ENCODE measurements at regions not wholly inside any gene's neighbourhood (a gene's known extent, or its start where the extent isn't known, plus 50 kb on each side); places are given as distances from the start of the nearest gene placed in this dataset.

DNA sequence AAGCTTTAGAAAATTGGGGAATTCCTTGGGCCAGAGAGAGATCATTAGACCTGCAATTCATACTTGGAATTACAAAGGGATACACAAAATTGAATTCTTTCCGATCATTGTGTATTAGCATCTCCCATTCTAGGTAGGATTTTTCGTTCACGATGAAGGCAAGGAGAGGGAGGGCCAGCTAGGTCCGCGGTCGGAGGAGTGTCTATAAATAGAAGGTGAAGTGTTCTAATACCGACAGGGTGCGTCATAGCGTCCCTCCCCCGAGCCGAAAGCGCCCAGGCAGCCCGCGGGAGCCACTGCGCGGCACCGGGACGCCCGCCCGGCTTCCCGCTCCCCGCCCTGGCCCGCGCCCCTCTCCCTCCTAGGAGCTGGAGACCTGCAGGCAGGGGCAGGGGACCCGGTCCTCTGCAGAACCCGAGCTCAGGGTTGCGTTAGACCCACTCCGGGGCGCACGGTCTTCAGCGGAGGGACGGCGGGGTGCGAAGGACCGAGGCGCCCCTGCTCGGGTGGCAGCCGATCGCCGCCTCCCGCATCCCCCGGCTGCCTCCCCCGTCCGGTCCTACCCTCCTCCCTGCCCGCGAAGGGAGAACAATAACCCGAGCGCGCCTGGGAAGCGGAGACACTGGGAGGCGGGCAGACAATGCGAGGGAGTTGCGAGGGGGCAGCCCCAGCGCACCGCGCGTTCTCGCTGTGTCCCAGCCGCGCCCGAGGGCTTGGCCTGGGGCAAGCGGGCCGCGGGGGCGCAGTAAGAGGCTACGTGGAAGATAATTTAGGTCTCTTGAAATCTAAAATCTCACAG is 114.2 kb upstream of the SERTAD2 start (continued):
- TF ChIP-seq SP1 (IDR thresholded peaks at IDR 0.05) (no peak), SP1 (CRISPR knock-in tag; IDR thresholded peaks at IDR 0.05) (no peak), RFX3 (CRISPR knock-in tag; IDR thresholded peaks at IDR 0.05) (no peak), ADNP (CRISPR knock-in tag; IDR thresholded peaks at IDR 0.05) (no peak), ZNF263 (CRISPR knock-in tag; IDR thresholded peaks at IDR 0.05) (peak; percentile 39; the same call in 1 of the 2 replicates), ZNF558 (CRISPR knock-in tag; IDR thresholded peaks at IDR 0.05; ENCODE audit: borderline replicate concordance) (no peak), ZSCAN29 (CRISPR knock-in tag; conservative IDR thresholded peaks at IDR 0.05) (0 out of 2 replicates have a peak, but pooled peaks have one; percentile 52), ZFP36L1 (CRISPR knock-in tag; IDR thresholded peaks at IDR 0.05) (no peak), ZNF207 (IDR thresholded peaks at IDR 0.05; ENCODE audit: borderline replicate concordance) (no peak), RORA (CRISPR knock-in tag; IDR thresholded peaks at IDR 0.05) (no peak), ISL2 (CRISPR knock-in tag; IDR thresholded peaks at IDR 0.05) (peak; percentile 54; the same call in 1 of the 2 replicates), ZNF557 (CRISPR knock-in tag; IDR thresholded peaks at IDR 0.05) (no peak), ZSCAN21 (CRISPR knock-in tag; IDR thresholded peaks at IDR 0.05; ENCODE audit: borderline replicate concordance) (no peak), RCOR2 (CRISPR knock-in tag; IDR thresholded peaks at IDR 0.05) (no peak), YEATS2 (CRISPR knock-in tag; IDR thresholded peaks at IDR 0.05; ENCODE audit: borderline replicate concordance) (no peak), ZBTB38 (CRISPR knock-in tag; IDR thresholded peaks at IDR 0.05) (peak; percentile 57; the same call in 1 of the 2 replicates), ZNF343 (CRISPR knock-in tag; IDR thresholded peaks at IDR 0.05) (no peak)
- TF ChIP-seq, protein P1, sequence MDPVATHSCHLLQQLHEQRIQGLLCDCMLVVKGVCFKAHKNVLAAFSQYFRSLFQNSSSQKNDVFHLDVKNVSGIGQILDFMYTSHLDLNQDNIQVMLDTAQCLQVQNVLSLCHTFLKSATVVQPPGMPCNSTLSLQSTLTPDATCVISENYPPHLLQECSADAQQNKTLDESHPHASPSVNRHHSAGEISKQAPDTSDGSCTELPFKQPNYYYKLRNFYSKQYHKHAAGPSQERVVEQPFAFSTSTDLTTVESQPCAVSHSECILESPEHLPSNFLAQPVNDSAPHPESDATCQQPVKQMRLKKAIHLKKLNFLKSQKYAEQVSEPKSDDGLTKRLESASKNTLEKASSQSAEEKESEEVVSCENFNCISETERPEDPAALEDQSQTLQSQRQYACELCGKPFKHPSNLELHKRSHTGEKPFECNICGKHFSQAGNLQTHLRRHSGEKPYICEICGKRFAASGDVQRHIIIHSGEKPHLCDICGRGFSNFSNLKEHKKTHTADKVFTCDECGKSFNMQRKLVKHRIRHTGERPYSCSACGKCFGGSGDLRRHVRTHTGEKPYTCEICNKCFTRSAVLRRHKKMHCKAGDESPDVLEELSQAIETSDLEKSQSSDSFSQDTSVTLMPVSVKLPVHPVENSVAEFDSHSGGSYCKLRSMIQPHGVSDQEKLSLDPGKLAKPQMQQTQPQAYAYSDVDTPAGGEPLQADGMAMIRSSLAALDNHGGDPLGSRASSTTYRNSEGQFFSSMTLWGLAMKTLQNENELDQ (CRISPR knock-in tag; IDR thresholded peaks at IDR 0.05; ENCODE audit: borderline replicate concordance), result no peak
- TF ChIP-seq, protein P2, sequence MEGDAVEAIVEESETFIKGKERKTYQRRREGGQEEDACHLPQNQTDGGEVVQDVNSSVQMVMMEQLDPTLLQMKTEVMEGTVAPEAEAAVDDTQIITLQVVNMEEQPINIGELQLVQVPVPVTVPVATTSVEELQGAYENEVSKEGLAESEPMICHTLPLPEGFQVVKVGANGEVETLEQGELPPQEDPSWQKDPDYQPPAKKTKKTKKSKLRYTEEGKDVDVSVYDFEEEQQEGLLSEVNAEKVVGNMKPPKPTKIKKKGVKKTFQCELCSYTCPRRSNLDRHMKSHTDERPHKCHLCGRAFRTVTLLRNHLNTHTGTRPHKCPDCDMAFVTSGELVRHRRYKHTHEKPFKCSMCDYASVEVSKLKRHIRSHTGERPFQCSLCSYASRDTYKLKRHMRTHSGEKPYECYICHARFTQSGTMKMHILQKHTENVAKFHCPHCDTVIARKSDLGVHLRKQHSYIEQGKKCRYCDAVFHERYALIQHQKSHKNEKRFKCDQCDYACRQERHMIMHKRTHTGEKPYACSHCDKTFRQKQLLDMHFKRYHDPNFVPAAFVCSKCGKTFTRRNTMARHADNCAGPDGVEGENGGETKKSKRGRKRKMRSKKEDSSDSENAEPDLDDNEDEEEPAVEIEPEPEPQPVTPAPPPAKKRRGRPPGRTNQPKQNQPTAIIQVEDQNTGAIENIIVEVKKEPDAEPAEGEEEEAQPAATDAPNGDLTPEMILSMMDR (CRISPR knock-in tag; IDR thresholded peaks at IDR 0.05), result peak; percentile 49
- TF ChIP-seq, protein P3, sequence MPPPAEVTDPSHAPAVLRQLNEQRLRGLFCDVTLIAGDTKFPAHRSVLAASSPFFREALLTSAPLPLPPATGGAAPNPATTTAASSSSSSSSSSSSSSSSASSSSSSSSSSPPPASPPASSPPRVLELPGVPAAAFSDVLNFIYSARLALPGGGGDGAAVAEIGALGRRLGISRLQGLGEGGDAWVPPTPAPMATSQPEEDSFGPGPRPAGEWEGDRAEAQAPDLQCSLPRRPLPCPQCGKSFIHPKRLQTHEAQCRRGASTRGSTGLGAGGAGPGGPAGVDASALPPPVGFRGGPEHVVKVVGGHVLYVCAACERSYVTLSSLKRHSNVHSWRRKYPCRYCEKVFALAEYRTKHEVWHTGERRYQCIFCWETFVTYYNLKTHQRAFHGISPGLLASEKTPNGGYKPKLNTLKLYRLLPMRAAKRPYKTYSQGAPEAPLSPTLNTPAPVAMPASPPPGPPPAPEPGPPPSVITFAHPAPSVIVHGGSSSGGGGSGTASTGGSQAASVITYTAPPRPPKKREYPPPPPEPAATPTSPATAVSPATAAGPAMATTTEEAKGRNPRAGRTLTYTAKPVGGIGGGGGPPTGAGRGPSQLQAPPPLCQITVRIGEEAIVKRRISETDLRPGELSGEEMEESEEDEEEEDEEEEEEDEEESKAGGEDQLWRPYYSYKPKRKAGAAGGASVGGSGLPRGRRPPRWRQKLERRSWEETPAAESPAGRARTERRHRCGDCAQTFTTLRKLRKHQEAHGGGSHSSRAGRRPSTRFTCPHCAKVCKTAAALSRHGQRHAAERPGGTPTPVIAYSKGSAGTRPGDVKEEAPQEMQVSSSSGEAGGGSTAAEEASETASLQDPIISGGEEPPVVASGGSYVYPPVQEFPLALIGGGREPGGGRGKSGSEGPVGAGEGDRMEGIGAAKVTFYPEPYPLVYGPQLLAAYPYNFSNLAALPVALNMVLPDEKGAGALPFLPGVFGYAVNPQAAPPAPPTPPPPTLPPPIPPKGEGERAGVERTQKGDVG (CRISPR knock-in tag; IDR thresholded peaks at IDR 0.05; ENCODE audit: borderline replicate concordance), result 0 out of 2 replicates have a peak, but pooled peaks have one; percentile 34

Measured in HepG2 (cell line).